Activated CD8-positive, alpha-beta T cell treated with anti-CD3 and anti-CD28 coated beads, Interleukin-2, amount 10 ng/mL, durations not matched to agents 7 days and 5 days (primary cell): ENCODE measurements at regions not wholly inside any gene's neighbourhood (a gene's known extent, or its start where the extent isn't known, plus 50 kb on each side); places are given as distances from the start of the nearest gene placed in this dataset.

ENCODE experiments used
- ATAC-seq: fragments of 150-1000 bp; cut with Tn5 transposase; one replicate; pipeline ENCODE4 v1.10.0; 2021; ENCODE audit warnings: moderate library complexity
- CTCF ChIA-PET: fragments of 350-600 bp; sonication (Branson Sonifier 250); formaldehyde crosslinking; loops from one replicate; lab custom pipeline; 2021; ENCODE audit warnings: antibody characterized with exemption; lab: Charles Lee
- POLR2A ChIA-PET: fragments of 350-600 bp; sonication (Branson Sonifier 250); formaldehyde crosslinking; loops from one replicate; lab custom pipeline; 2021; ENCODE audit warnings: antibody characterized with exemption; lab: Charles Lee
- DNase-seq: peaks from one replicate; pipeline ENCODE4 v3.0.0-alpha.2; 2020
- H3K27ac Mint-ChIP-seq: one replicate; pipeline ENCODE4 v1.8.0; 2021; ENCODE audit warnings: mild to moderate bottlenecking, mixed read lengths
- H3K27me3 Mint-ChIP-seq: one replicate; pipeline ENCODE4 v1.8.0; 2021; ENCODE audit warnings: low read depth, mixed read lengths
- H3K36me3 Mint-ChIP-seq: one replicate; pipeline ENCODE4 v1.8.0; 2021; ENCODE audit warnings: low read depth, mixed read lengths
- H3K4me1 Mint-ChIP-seq: one replicate; pipeline ENCODE4 v1.8.0; 2021; ENCODE audit warnings: low read depth, mixed read lengths
- H3K4me3 Mint-ChIP-seq: one replicate; pipeline ENCODE4 v1.8.0; 2021; ENCODE audit warnings: mild to moderate bottlenecking, mixed read lengths
- H3K9me3 Mint-ChIP-seq: one replicate; pipeline ENCODE4 v1.8.0; 2022; ENCODE audit warnings: mixed read lengths; ENCODE audit not compliant: insufficient read depth

DNA sequence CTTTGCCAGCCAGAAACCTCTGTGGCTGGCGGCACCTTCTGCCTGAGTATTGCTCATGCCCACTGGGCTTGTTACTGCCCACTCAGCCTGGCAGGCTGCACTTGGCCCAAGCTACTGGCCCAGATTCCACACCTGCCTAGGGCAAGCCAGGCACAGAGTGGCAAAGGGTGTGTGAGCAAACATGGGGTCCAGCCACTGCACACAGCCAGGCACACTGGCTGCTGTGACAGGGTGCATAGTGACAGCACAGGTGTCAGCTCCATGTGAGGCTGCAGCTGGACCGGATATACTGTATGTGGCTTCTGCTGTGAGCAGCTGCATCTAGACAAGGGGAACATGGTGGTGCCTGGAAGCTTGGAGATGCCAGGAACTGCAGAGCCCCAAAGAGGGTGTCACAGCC, 113.9 kb downstream of the COPS8 start:
- ATAC-seq (no peak), DNase-seq (no peak)
- ChIA-PET POLR2A (no interaction called here), CTCF (no interaction called here)
- Mint-ChIP-seq H3K9me3 (no peaks in the 10 kb centered on the region), H3K27ac (no peak overlapping the region), H3K27me3 (peaks cover 7% of the 10 kb centered on the region), H3K36me3 (no peaks in the 10 kb centered on the region), H3K4me3 (no peak overlapping the region), H3K4me1 (no peaks in the 10 kb centered on the region)

DNA sequence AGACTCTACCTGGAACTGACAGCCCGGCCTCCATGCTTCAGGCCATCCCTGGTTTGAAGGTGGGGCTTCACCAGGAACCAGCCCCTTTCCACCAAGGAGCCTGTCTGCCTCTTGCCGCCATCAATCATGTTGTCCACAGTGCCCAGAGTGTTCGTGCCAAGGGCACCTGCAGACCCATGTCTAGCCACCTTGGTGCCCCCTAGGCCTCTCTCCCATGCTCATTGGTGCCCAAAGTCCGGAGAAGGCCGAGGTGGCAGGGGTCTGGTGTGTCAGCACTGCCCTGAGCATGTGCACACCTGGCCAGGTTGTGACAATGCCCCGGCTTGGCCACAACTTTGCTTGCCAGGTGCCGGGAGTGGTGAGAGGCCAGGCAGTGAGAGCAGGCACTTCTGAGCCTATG, 114.8 kb downstream of the COPS8 start:
- H3K27me3 Mint-ChIP-seq = peaks cover 7% of the 10 kb centered on the region
- H3K27ac Mint-ChIP-seq = no peak overlapping the region
- ChIA-PET CTCF (no interaction called here), POLR2A (no interaction called here)
- H3K36me3 Mint-ChIP-seq = no peaks in the 10 kb centered on the region
- H3K4me3 Mint-ChIP-seq = no peak overlapping the region
- no peak for ATAC-seq
- H3K9me3 Mint-ChIP-seq = no peaks in the 10 kb centered on the region
- H3K4me1 Mint-ChIP-seq = no peaks in the 10 kb centered on the region
- DNase-seq = no peak

DNA sequence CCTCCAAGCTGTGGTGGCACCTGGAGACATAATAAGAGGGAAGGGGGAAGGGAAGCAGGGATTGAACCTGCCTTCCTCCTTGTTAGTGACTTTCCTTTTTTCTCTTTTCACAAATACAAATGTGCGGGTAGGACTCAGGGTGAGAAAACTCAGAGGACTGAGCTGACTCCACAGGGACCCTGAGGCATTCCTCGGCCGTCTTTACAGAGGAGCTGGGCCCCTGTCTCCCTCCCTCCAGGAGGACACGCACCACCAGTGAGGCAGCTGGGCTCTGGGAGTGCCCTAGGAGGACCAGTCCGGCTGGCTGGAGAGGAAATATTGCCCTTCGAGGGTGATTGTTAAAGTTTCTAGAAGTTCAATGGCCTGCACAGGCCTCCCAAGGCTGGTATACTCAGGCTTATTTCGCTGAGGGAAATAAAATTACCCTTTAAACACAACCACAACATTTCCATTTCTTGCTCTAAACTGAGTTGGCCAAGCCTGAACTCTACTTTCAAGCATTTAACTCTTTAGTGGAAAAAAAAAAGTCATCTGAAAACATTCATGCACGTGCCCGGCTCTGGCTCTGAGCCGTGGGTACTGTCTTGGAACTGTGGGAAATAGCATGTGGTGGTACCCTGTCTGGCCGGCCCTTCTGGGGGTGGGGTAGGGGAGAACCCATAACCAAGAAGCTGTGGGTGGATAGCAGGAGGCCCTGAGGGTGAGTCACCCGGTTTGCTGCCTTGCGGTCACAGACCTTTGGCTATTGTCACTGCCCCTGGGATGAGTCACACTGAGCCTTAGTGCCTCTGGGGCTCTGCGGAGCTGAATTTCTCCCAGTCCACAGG, 116.0 kb downstream of the COPS8 start:
- no peaks in the 10 kb centered on the region for H3K4me1 Mint-ChIP-seq
- no peaks in the 10 kb centered on the region for H3K9me3 Mint-ChIP-seq
- CTCF ChIA-PET = no interaction called here
- POLR2A ChIA-PET = no interaction called here
- ATAC-seq = no peak
- no peak overlapping the region for H3K27ac Mint-ChIP-seq
- DNase-seq = no peak
- H3K4me3 Mint-ChIP-seq = no peak overlapping the region
- H3K36me3 Mint-ChIP-seq = no peaks in the 10 kb centered on the region
- H3K27me3 Mint-ChIP-seq = peaks cover 7% of the 10 kb centered on the region

DNA sequence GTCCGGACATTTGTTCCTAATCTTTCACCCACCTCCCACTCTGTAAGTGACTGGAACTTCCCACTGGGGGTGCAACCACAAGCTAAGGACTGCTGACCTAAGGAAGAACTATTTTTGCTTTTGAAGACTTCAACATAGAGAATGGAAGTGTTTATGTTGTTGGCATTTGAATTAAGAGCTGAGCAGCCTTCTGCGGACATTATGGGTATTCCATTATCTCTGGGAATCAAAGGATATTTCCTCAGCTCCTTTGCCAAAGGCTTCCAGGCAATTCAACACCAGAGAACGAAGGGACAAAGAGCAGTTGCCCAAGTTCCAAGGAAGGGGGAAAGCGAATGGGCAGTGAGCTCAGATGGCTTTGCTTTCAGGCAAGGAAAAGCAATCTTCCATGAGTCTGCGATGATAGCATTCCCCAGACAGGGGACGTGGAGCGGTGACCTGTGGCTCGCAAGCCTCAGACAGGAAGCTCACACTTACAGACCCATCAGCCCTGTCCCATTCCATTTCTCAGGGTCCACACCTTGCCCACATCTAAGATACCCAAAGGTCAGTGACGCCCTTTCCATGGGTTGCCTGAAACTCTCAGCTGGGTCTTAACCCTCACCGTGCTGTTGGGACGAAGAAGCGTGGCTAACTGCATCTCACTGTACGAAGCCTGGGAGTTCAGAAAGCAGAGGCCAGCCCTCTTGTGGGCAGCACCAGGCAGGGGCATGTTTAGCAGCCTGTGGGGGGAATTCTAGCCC, 116.8 kb downstream of the COPS8 start:
- Mint-ChIP-seq H3K4me3 (no peak overlapping the region), H3K27ac (no peak overlapping the region), H3K27me3 (peaks cover 4% of the 10 kb centered on the region), H3K9me3 (no peaks in the 10 kb centered on the region), H3K4me1 (no peaks in the 10 kb centered on the region), H3K36me3 (no peaks in the 10 kb centered on the region)
- ATAC-seq (no peak), DNase-seq (no peak)
- POLR2A ChIA-PET = no interaction called here
- CTCF ChIA-PET = no interaction called here

DNA sequence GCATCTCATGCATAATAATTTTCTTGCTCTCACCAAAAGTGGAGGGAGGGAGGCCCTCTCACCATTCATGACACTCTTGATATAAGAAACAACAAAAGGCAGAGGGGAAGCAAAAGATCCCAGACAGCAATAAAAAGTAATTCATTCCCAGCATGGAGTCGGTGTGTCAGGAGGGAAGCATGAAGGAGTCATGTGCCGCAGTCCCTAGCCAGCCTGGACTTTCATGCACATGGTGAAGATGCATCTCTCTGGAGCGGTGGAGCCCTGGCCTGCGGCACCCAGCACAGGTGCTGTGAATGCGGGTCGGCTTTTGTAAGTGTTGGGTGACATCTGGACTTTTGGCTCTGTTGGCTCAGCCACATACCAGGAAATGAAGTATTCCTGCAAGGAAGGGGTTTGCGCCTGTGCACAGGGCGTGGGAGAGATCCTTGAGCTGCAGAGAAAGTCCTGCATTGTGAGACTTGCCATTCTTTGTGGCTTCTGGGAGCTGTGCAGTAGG, 119.4 kb downstream of the COPS8 start:
- no peak overlapping the region for H3K4me3 Mint-ChIP-seq
- DNase-seq = no peak
- POLR2A ChIA-PET = no interaction called here
- CTCF ChIA-PET = no interaction called here
- no peak overlapping the region for H3K27ac Mint-ChIP-seq
- H3K27me3 Mint-ChIP-seq = no peaks in the 10 kb centered on the region
- H3K4me1 Mint-ChIP-seq = no peaks in the 10 kb centered on the region
- H3K9me3 Mint-ChIP-seq = no peaks in the 10 kb centered on the region
- no peaks in the 10 kb centered on the region for H3K36me3 Mint-ChIP-seq
- no peak for ATAC-seq

DNA sequence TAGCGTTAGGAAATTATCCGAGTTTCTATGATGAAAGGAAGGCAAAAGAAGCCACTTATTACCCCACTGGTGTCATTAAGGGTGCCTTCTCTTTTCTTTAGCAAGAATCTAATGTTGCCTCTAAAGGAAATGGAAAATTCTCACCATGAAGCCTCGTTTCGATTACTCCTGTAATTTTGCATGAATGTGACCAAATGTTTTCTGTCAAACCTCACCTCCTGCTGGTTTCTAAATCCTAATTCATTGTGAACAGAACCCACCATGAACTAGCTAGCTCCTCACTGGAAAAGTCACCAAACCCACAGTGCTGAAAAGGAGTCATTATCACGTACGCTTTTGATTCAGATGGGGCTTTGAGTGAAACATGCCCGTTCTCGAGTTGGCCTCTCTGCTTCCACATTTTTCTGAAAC, 119.9 kb downstream of the COPS8 start:
- ATAC-seq = no peak
- Mint-ChIP-seq H3K9me3 (no peaks in the 10 kb centered on the region), H3K36me3 (no peaks in the 10 kb centered on the region), H3K27ac (no peak overlapping the region), H3K27me3 (no peaks in the 10 kb centered on the region), H3K4me1 (no peaks in the 10 kb centered on the region), H3K4me3 (no peak overlapping the region)
- CTCF ChIA-PET = no interaction called here
- DNase-seq = no peak
- POLR2A ChIA-PET = no interaction called here

DNA sequence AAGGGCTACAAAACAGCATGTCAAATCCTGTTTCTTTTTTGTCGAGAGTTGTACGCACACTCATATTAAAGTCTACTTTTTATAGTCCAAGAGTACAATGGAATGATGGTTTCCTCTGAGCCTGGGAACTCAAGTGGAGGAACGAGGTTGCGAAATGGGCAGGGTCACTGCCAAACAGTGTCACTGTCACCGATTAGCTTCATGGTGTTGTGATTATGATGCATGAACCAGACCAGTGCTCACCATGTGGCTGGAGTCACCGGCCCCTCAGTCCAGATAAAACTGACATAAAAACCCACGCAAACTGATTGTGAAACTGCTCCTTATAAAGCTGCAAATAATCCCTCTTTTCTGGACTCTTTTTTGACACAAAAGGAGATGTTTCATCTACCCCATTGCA, 122.0 kb downstream of the COPS8 start:
- no peak for DNase-seq
- ChIA-PET CTCF (no interaction called here), POLR2A (no interaction called here)
- no peaks in the 10 kb centered on the region for H3K27me3 Mint-ChIP-seq
- ATAC-seq = no peak
- no peak overlapping the region for H3K4me3 Mint-ChIP-seq
- H3K9me3 Mint-ChIP-seq = no peaks in the 10 kb centered on the region
- no peaks in the 10 kb centered on the region for H3K4me1 Mint-ChIP-seq
- H3K36me3 Mint-ChIP-seq = no peaks in the 10 kb centered on the region
- H3K27ac Mint-ChIP-seq = no peak overlapping the region

DNA sequence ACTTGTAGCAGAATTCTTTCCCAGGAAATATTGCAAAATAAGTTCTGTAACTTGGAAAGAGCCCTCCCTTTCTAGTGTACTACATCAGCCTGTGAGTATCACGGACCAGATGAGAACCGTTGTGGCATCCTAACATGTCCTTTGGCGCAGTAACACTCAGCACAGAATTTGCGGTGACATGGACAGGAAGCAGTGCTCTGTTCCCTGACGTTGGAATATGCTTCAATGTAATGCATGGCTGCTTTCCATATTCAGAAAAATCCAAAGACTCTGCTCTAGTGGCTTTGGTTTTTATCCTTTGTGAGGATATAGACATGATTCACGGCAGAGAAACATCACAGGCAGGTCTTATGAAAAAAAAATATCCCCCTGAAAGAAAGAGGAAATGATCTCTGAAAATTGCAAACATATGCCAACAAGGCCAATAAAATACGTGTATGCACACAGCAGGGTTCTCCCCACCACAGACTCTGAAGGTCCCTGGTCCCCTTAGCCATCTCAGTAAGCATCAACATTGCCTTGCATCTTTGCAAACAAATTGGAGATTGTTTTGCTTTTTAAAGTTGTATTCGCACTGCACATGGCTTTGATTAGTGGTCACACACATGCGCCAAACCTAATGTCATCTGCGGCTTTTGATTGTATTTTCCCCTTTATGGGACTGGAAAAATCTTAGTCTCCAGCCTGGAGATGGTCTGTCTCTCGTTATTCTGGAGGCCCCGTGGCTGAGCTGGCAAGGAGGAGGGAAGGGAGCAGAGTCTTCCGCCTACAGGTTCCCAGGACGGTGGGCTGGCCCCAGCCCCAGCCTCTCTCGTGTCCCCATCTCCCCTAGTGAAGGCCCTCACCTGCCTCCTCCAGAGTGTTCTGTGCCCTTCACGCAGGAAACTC, 122.9 kb downstream of the COPS8 start:
- Mint-ChIP-seq H3K36me3 (no peaks in the 10 kb centered on the region), H3K4me1 (no peaks in the 10 kb centered on the region), H3K9me3 (no peaks in the 10 kb centered on the region), H3K4me3 (no peak overlapping the region), H3K27ac (no peak overlapping the region), H3K27me3 (no peaks in the 10 kb centered on the region)
- ChIA-PET CTCF (no interaction called here), POLR2A (no interaction called here)
- ATAC-seq (no peak), DNase-seq (no peak)

DNA sequence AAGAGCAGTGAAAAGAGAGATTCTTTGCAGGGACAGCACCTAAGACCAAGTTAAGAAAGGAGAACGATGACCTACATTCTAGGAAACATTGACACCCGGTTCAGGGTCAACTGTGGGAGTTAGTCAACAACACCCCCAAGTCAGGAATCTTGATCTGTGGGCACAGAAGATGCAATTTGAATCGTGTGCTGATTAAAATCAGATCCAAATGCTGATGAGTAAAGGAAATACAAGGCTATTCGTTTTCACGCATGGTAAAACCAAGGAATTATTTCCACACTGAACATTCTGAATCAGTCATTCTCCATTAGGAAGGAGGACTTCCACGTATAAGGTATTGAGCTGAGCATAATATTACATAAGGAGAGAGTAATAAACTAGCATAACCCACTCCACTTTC, 124.2 kb downstream of the COPS8 start:
- DNase-seq (no peak), ATAC-seq (no peak)
- Mint-ChIP-seq H3K9me3 (no peaks in the 10 kb centered on the region), H3K4me3 (no peak overlapping the region), H3K27me3 (no peaks in the 10 kb centered on the region), H3K36me3 (no peaks in the 10 kb centered on the region), H3K4me1 (no peaks in the 10 kb centered on the region), H3K27ac (no peak overlapping the region)
- ChIA-PET POLR2A (no interaction called here), CTCF (no interaction called here)

DNA sequence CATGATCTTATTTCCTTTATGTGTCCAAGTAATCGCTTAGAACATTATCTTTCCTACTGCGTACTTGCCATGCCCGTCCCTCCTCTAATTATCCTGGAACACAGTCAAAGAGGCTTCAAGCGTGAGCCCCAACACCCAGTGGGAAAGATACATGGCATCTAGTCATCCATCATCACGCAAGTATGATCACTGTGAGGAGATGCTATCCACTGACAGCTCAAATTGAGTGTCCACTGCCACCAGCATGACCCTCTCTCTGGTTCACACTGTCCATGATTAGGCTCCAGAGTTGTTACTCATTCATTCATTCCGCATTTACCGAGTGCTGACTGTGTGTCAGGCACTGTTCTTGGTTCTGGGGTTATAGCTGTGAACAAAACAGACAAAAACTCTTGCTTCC, 124.6 kb downstream of the COPS8 start:
- ATAC-seq (no peak), DNase-seq (no peak)
- ChIA-PET CTCF (no interaction called here), POLR2A (no interaction called here)
- Mint-ChIP-seq H3K4me1 (no peaks in the 10 kb centered on the region), H3K4me3 (no peak overlapping the region), H3K36me3 (no peaks in the 10 kb centered on the region), H3K27ac (no peak overlapping the region), H3K27me3 (no peaks in the 10 kb centered on the region), H3K9me3 (no peaks in the 10 kb centered on the region)

DNA sequence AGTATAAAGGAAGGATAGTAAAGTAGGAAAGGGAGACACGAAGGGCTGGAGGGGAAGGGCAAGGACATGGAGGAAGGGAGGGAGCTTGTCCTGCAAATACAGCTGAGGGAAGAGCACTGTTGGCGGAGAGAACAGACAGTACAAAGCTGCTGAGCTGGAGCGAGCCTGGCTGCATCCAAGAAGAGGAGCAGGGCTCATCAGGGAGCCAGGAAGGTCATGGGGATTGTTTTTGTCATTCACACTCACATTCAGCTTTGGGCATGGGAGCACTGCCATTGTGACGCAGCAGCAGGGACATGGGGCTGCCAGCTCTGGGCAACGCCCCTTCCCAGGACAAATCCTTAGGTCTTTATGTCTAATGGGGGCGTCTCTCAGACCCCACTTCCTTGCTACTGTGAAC, 125.1 kb downstream of the COPS8 start:
- DNase-seq = no peak
- no peaks in the 10 kb centered on the region for H3K36me3 Mint-ChIP-seq

More for the DNA sequence above, 125.1 kb downstream of the COPS8 start:
- Mint-ChIP-seq H3K27me3 (no peaks in the 10 kb centered on the region), H3K4me1 (no peaks in the 10 kb centered on the region), H3K9me3 (no peaks in the 10 kb centered on the region), H3K4me3 (no peak overlapping the region), H3K27ac (no peak overlapping the region)
- ATAC-seq = no peak
- CTCF ChIA-PET = no interaction called here
- POLR2A ChIA-PET = no interaction called here
